ENCODE measurements at regions not wholly inside any gene's neighbourhood (a gene's known extent, or its start where the extent isn't known, plus 50 kb on each side); places are given as distances from the start of the nearest gene placed in this dataset.

- TF ChIP-seq CTCF (IDR thresholded peaks at IDR 0.05; ENCODE audit: insufficient read depth, low read length, poor library complexity, severe bottlenecking) = no peak
- no peak for TF ChIP-seq EZH2phosphoT487 (conservative IDR thresholded peaks at IDR 0.05; ENCODE audit: low read length)
Measured at GRCh38 chr2:76298041-76298440, 587.3 kb upstream of the GCFC2 start.
